Smooth muscle cell (in vitro differentiated cells): ENCODE measurements at regions not wholly inside any gene's neighbourhood (a gene's known extent, or its start where the extent isn't known, plus 50 kb on each side); places are given as distances from the start of the nearest gene placed in this dataset.

Experiments
- DNase-seq: peaks from one replicate; lab custom pipeline; 2025; ENCODE audit not compliant: unreplicated experiment; lab: John Stamatoyannopoulos, UW
- H2AFZ ChIP-seq: fragments of 200-600 bp; sonication (generic); 2 replicates; pipeline ENCODE4 v1.6.0; 2016; ENCODE audit warnings: antibody characterized with exemption, low read depth, mild to moderate bottlenecking
- H3F3A ChIP-seq: fragments of 200-600 bp; sonication (generic); 2 replicates; pipeline ENCODE4 v1.6.0; 2017; ENCODE audit warnings: antibody characterized with exemption, low read depth
- H3K27ac ChIP-seq: fragments of 200-600 bp; sonication (generic); 2 replicates; pipeline ENCODE4 v1.5.1; 2016; ENCODE audit warnings: low read depth, mild to moderate bottlenecking
- H3K27me3 ChIP-seq: fragments of 200-600 bp; sonication (generic); 2 replicates; pipeline ENCODE4 v1.6.1; 2016; ENCODE audit warnings: low read depth, mild to moderate bottlenecking
- H3K36me3 ChIP-seq: fragments of 200-600 bp; sonication (generic); 2 replicates; pipeline ENCODE4 v1.5.1; 2016; ENCODE audit warnings: low read depth
- H3K4me1 ChIP-seq: fragments of 200-600 bp; sonication (generic); 2 replicates; pipeline ENCODE4 v1.5.1; 2016; ENCODE audit warnings: low read depth
- H3K4me2 ChIP-seq: fragments of 200-600 bp; sonication (generic); 2 replicates; pipeline ENCODE4 v1.6.0; 2016; ENCODE audit warnings: mild to moderate bottlenecking
- H3K4me3 ChIP-seq: fragments of 200-600 bp; sonication (generic); 2 replicates; pipeline ENCODE4 v1.5.1; 2016; ENCODE audit warnings: mild to moderate bottlenecking
- H3K79me2 ChIP-seq: fragments of 200-600 bp; sonication (generic); 2 replicates; pipeline ENCODE4 v1.6.0; 2016; ENCODE audit warnings: low read depth, mild to moderate bottlenecking
- H3K9ac ChIP-seq: fragments of 200-600 bp; sonication (generic); 2 replicates; pipeline ENCODE4 v1.6.0; 2016; ENCODE audit warnings: low read depth
- H3K9me3 ChIP-seq: fragments of 200-600 bp; sonication (generic); replicated peaks from 2 replicates; pipeline ENCODE4 v1.5.1; 2016; ENCODE audit warnings: low read depth
- H4K20me1 ChIP-seq: fragments of 200-600 bp; sonication (generic); 2 replicates; pipeline ENCODE4 v1.6.0; 2016; ENCODE audit warnings: low read depth
- CTCF ChIP-seq: fragments of 200-600 bp; sonication (generic); IDR thresholded peaks from 2 replicates; pipeline ENCODE4 v1.5.1; 2017; ENCODE audit warnings: borderline replicate concordance, mild to moderate bottlenecking, antibody characterized with exemption; ENCODE audit not compliant: insufficient read depth, poor library complexity, severe bottlenecking
- WGBS: methylation state at CpG from one replicate; pipeline ENCODE4 v1.1.7; 2016; ENCODE audit warnings: low lambda C conversion rate; 5-methylcytosine and 5-hydroxymethylcytosine counted together

- Histone ChIP-seq H4K20me1 (no peaks in the 10 kb centered on the region), H3K27me3 (no peaks in the 10 kb centered on the region), H3K4me2 (no peak overlapping the region), H3K4me1 (peaks cover 32% of the 10 kb centered on the region), H3K79me2 (no peaks in the 10 kb centered on the region), H3F3A (no peaks in the 10 kb centered on the region), H3K4me3 (no peak overlapping the region), H3K9me3 (no peaks in the 10 kb centered on the region), H3K36me3 (no peaks in the 10 kb centered on the region), H2AFZ (no peak overlapping the region), H3K27ac (no peak overlapping the region), H3K9ac (no peak overlapping the region)
- 56% methylated on average over 2 of the region's 2 CpGs for WGBS
- TF ChIP-seq CTCF: no peak
- no peak for DNase-seq
Measured at GRCh38 chr2:8193146-8193545, 488.7 kb upstream of the ID2 start.

- TF ChIP-seq CTCF: no peak
- no peak overlapping the region for H2AFZ ChIP-seq
- DNase-seq: no peak
- H3K79me2 ChIP-seq: no peaks in the 10 kb centered on the region
- 48% methylated on average over 15 of the region's 15 CpGs for WGBS
- no peaks in the 10 kb centered on the region for H3F3A ChIP-seq
- H3K27ac ChIP-seq: no peak overlapping the region
- H3K9ac ChIP-seq: no peak overlapping the region
- H3K4me1 ChIP-seq: peaks cover 32% of the 10 kb centered on the region
- H3K9me3 ChIP-seq: no peaks in the 10 kb centered on the region
- H3K4me2 ChIP-seq: no peak overlapping the region
- H3K27me3 ChIP-seq: no peaks in the 10 kb centered on the region
- H3K36me3 ChIP-seq: no peaks in the 10 kb centered on the region
- H3K4me3 ChIP-seq: no peak overlapping the region
- no peaks in the 10 kb centered on the region for H4K20me1 ChIP-seq
Measured at GRCh38 chr2:8193686-8194615, 487.9 kb upstream of the ID2 start.

GRCh38 chr2:8195784-8196183 is 486.1 kb upstream of the ID2 start:
- no peak for DNase-seq
- Histone ChIP-seq H3K36me3 (no peaks in the 10 kb centered on the region), H3K27ac (no peak overlapping the region), H3K4me2 (no peak overlapping the region), H3K9me3 (no peaks in the 10 kb centered on the region), H3K9ac (no peak overlapping the region), H2AFZ (no peak overlapping the region), H3K79me2 (no peaks in the 10 kb centered on the region), H4K20me1 (no peaks in the 10 kb centered on the region), H3K4me3 (no peak overlapping the region), H3F3A (no peaks in the 10 kb centered on the region), H3K4me1 (peaks cover 32% of the 10 kb centered on the region), H3K27me3 (no peaks in the 10 kb centered on the region)
- WGBS: 95% methylated on average over 1 of the region's 1 CpG
- no peak for TF ChIP-seq CTCF

DNA sequence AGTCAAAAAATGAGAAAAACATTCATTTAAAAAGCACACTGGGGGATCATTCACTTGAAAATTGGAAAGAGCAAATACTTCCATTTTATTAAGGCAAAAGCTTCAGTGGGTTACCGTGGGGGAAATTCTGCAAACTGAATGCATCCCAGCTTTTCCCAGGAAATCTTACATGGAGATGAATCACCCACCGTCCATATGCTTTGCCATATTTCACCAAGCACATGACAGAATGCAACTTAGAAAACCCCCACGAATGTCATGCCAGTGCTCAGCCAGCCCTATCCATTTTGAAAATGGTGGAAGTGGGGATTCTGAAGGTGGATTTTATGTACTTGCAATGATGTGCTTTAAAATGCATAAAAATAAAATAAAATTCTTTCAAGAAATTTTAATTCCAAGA is 485.5 kb upstream of the ID2 start:
- Histone ChIP-seq H3K27me3 (no peaks in the 10 kb centered on the region), H3K4me1 (peaks cover 32% of the 10 kb centered on the region), H3K9me3 (no peaks in the 10 kb centered on the region), H2AFZ (no peak overlapping the region), H3K27ac (no peak overlapping the region), H3K36me3 (no peaks in the 10 kb centered on the region), H3K4me2 (no peak overlapping the region), H3K4me3 (no peak overlapping the region), H3F3A (no peaks in the 10 kb centered on the region), H4K20me1 (no peaks in the 10 kb centered on the region), H3K9ac (no peak overlapping the region), H3K79me2 (no peaks in the 10 kb centered on the region)
- WGBS: 81% methylated on average over 3 of the region's 3 CpGs
- TF ChIP-seq CTCF: no peak
- no peak for DNase-seq
